DMS53 treated with DMSO at 0.1 percent for 48 hours (cell line): ENCODE measurements at regions not wholly inside any gene's neighbourhood (a gene's known extent, or its start where the extent isn't known, plus 50 kb on each side); places are given as distances from the start of the nearest gene placed in this dataset.
"Not testable (repeated sequence)": the region's sequence is repeated elsewhere in the genome, so short reads cannot be mapped to it uniquely, and the experiment has no call there.

Experiments
- DNase-seq: peaks from one replicate; lab custom pipeline; 2025; ENCODE audit not compliant: unreplicated experiment; lab: John Stamatoyannopoulos, UW

DNA sequence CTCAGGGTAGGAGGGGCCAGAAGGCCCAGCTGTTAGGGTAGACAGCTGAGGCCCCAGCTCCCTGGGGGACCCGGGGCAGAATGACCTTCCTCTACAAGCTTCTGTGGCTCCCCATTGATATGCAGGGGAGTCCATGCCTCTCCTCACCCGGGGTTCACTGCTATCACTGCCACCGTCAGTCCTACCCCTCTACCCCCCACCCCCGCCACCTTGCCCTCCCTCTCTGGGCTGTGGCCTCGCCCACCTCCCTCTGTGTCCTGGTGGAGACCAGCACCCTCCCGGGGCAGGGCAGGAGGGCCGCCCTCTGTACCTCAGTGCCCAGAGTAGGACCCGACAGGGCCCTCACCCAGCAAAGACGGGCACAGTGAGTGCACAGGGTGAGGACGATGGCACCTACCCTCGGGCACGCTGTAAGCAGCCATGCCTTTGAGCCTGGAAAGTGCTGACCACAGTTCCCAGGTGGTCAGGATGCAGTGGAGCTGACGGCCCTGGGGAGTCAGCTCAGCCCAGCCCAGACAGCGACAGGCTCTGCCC is 88.4 kb upstream of the SFSWAP start:
- DNase-seq, result no peak

DNA sequence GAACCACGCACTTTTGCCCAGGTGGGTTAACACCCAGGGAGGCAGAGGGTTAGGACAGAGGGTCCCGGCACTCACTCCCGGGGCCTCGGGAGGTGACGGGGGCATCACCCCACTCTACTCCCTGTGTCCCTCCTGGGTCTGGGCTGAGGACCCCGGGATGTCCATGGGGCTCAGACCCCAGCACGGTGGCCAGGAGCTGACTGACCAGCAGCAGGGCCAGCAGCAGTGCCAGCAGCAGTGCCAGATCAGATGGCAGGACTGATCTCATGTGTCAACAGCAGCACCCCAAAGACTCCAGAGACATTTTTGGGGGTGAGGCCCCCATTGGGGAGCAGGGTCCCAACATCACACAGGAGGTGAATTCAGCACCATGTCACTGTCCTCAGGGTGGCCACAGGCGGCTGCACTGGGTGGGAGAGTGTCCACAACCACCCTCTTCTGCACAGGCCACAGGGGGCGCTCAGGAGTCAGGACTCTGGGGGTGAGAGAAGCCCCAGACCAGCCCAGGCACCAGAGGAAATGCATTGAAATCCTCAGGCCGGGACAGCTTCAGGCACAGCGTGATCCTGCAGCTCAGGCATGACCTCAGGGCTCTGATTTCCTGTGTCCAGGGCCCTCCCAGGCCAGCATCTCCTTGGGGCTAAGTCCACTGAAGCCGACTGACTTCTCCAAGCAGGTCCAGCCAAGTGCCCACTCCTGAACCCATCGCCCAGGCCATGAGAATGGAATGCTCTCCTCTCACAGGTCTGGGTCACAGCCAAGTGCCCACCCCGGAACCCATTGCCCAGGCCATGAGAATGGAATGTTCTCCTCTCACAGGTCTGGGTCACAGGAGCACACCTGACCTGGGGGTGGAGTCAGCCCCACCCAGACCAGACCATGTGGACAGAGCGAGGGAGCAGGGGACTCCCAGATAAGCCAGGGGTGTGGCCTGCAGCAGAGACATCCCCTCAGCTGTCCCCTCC is 87.2 kb upstream of the SFSWAP start:
- DNase-seq, result not testable (repeated sequence)

DNA sequence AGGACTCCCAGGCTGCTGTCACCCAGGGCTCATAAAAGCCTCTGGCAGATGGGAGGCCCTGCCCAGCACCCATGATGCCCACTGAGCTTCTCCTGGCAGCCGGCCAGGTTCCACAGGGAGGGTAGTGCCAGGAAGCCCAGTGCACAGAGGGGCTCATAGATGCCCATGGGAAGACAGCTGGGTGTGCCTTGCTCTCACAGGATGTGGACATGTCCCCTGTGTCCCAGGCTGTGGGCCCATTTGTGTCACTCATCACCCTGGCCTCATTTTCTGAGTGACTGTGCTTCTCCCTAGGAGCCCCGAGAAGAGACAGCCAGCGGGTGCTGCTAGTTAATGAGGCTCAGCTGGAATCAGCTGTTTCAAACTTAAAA is 86.5 kb upstream of the SFSWAP start:
- not testable (repeated sequence) for DNase-seq

DNA sequence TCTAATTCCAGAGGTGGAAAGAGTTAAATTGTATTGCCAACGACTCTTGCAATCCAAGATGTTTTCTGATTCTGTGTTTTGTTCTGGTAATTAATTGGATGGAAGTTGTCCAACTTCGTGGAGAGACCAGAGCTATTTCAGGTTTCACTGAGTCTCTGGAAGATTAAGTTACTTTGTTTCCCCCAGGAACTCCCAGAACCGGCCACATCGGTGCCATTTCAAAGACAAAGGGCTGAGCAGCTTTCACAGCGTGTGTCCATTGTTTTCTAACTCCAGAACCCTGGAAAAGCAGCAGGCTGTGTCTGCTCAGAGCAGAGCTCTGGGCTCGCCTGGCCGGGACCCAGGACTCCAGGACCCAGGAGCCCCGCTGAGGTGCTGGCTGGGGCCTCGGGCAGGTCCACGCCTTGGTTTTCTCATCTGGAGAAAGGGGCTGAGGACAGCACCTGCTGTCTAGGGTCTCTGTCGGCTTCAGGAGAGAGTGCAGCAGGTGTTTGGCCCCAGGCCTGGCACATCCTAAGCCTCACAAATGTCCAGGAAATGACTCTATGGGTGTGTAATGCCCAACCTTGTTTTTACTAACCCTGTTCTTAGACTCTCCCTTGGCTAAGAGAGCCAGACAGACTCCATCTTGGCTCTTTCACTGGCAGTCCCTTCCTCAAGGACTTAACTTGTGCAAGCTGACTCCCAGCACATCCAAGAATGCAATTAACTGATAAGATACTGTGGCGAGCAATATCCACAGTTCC is 86.0 kb upstream of the SFSWAP start:
- DNase-seq, result not testable (repeated sequence)

DNA sequence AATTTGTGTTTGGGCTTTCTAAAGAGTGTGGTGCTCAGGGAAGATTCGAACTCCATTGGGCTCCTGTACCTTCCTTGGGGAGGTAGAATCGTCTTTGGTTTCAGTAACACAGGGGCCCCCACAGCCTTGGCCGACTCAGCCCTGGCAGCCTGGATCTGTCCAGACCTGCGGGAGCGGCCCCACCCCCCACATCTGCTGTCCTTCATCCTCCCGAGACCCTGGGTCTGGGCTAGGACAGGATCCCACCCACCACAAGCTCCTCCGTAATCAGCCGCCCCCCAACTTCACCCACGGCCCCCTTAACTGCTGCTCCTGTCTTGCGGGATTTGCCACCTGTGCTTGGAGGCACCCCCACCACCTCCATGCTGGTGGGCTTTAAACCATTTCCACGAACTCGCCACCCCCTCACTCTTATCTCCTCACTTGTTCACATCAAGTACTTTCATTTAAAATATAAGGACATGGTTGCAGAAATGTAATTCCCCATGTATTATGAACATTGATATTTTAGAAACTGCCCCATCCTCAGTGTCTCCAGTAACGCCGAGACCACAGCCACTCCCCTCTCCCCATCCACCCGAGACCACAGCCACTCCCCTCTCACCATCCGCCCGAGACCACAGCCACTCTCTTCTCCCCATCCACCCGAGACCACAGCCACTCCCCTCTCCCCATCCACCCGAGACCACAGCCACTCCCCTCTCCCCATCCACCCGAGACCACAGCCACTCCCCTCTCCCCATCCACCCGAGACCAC is 84.7 kb upstream of the SFSWAP start:
- DNase-seq, result not testable (repeated sequence)

DNA sequence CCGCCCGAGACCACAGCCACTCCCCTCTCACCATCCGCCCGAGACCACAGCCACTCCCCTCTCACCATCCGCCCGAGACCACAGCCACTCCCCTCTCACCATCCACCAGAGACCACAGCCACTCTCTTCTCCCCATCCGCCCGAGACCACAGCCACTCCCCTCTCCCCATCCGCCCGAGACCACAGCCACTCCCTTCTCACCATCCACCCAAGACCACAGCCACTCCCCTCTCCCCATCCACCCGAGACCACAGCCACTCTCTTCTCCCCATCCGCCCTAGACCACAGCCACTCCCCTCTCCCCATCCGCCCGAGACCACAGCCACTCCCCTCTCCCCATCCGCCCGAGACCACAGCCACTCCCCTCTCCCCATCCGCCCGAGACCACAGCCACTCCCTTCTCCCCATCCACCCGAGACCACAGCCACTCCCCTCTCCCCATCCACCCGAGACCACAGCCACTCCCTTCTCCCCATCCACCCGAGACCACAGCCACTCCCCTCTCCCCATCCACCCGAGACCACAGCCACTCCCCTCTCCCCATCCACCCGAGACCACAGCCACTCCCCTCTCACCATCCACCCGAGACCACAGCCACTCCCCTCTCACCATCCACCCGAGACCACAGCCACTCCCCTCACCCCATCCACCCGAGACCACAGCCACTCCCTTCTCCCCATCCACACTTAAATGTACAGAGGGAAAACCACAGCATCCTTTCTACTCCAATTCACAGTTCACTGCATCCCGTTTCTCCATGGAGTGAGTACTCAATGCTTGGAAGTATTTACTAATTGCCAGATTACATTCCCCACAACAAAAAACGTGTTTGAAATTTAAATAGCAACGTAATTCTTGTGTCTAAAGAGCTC is 83.5 kb upstream of the SFSWAP start:
- DNase-seq, result not testable (repeated sequence)

DNA sequence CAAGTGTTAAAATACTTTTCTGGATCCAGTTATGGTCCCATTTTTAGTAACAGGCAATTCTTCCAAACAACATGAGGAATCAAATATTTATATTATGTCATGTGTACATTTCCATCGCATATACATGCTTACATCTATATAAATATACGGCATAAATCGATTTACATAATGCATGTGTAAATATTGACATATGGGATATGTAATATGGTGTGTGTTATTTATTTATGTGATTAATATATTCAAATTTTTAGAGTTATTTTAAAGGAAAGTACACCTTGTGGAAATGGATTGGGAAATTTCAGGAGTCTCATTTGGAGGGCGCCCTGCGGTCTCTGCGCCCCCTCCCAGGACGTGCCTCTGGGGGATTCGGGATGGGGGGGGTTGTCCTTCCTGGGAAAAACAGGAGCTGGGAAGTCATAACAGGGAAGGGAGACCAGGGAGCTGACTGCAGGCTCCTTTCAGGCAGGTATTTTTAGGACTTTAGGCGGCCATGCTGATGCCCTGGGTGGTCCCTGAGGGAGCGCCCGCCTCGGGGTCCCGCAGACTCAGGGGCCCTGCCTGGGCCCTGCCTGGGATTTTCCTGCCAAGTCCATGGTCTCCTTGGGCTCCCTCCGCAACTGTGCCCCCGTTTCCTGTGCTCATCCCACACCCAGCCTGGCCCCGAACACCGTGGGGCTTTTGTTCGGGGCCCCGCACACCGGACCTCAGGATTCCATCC is 82.7 kb upstream of the SFSWAP start:
- DNase-seq, result no peak

DNA sequence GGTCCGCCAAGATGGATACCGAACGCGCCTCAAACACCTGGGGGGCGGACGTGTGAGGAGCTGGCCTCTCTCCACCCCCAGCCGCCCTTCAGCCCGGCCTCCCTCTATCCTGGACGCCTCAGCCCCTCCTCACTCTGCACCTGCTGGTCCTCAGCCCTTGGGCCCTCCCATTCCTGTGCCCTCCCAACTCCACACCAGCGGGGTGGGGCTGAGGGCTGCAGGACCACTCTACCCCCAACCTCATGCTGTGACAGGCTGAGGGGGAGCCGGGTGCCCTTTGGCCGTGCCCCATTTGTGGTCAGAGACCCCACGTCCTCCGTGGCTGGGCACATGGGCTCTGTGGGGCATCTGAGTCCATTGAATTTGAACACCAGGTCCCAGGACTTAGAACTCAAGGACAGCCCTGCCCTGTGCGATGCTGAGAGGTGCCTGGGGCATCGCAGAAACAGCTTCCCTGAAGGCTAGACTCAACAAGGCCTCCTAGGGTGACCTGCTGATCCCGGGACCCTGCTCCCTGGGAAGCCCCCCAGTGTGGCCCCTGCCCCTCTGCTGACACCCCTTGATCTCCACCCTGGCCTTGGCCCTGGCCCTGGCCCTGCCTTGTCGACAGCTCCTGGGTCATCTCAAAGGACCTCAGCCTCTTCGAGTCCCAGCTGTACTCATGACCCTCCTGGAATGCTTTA is 82.0 kb upstream of the SFSWAP start:
- DNase-seq, result no peak

DNA sequence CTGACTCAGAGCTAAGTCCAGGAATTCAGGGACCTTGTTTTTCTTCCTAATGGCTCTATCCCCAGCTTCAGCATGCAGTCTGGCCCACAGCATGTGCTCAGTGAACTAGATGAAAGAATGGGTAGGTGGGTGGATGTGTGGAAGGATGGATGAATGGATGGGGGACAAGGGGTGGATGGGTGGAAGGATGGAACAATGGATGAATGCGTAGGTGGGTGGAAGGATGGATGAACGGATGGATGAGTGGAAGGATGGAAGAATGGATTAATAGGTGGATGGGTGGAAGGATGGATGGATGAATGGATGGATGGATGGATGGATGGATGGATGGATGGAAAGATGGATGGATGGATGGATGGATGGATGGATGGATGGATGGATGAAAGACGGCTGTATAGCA is 79.7 kb upstream of the SFSWAP start:
- no peak for DNase-seq

DNA sequence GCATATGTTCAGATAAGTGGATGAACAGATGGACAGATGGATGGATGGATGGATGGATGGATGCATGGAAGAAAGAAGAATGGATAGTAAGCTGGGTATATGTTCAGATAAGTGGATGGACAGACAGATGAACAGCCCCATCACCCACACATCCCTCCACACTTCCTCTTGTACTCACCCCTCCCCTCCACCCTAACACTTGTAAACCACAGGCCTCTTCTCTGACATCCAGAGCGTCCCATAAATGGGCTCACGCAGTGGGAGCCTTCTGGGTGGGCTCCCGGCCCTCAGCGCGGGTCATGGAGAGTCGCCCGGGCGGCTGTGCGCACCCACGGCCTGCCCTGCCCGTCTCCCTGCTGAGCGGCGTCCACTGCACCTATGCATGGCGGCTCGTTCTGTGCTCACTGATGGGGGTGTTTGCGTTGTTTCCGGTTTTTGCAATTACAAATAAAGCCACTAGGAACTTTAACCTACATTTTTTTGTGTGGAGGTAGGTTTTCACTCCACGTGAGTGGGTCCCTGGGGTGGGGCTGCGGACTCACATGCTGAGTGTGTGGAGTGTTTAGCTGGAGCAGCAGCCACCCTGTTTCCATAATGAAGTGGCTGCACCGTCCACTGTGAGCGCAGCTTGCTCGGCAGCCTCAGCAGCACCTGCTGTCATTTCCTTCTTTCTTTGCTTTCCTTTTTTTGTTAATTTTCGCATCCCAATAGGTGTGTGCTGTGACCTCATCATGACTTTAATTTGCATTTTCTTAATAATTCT is 78.8 kb upstream of the SFSWAP start:
- not testable (repeated sequence) for DNase-seq

DNA sequence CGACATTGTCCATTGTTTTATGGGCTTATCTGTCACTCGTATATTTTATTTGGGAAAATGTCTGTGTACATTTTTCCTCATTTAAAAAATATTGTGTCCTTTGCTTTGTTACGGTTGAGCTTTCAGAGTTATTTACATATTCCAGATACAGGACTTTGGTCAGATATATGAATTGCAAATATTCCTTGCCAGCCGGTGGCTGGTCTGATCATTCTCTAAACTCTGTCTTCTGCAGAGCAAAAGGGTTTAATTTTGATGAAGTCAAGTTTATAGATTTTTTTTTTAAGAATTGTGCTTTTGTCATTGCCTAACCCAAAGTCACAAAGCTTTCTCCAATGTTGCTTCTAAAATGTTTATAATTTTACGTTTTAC is 78.3 kb upstream of the SFSWAP start:
- DNase-seq, result not testable (repeated sequence)

DNA sequence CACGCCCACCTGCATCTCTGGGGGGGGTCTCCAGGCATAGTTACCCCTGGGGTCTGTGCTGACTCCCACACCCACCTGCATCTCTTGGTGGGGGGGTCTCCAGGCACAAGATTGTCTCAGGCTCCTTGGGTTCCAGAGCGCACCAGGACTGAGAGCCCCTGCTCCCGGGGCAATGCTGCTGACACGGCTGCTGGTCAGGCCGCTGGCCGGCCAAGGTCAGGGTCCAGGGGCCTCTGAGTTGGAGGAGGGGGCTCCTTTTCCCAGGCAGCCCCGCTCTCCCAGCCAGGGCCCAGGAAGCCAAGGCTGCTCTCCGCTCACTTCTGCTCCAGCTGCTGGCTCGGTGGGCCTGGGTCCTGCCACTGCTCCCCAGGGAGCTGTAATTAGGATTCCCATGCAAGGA is 77.3 kb upstream of the SFSWAP start:
- DNase-seq, result not testable (repeated sequence)

DNA sequence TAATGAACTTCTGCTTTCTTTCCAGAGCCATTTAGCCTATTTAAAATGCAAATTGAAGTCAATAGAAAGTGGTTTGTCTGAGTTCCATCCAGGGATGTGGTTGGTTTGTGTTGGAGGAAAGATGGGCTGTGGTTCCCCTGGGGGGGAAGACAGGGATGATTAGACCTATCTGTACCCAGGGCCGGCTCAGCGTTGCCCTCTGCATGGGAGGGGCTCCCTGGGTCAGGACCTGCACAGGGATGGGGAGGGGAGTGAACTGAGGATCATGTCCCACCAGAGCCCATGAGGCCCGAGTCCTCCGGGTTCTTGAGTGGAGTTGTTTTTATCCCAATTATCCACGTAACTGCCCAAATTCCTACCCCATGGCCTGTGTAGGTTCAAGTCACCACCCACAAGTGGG is 76.9 kb upstream of the SFSWAP start:
- no peak for DNase-seq

DNA sequence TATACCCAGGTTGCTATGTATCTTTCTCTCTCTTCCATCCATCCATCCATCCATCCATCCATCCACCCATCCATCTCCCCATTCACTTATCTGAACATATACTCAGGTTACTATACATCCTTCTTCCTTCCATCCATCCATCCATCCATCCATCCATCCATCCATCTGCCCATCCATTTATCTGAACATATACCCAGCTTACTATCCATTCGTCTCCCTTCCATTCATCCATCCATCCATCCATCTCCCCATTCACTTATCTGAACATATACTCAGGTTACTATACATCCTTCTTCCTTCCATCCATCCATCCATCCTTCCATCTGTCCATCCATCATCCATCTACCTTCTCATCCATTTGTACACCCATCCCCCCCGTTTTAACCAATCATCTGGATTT is 75.9 kb upstream of the SFSWAP start:
- not testable (repeated sequence) for DNase-seq

DNA sequence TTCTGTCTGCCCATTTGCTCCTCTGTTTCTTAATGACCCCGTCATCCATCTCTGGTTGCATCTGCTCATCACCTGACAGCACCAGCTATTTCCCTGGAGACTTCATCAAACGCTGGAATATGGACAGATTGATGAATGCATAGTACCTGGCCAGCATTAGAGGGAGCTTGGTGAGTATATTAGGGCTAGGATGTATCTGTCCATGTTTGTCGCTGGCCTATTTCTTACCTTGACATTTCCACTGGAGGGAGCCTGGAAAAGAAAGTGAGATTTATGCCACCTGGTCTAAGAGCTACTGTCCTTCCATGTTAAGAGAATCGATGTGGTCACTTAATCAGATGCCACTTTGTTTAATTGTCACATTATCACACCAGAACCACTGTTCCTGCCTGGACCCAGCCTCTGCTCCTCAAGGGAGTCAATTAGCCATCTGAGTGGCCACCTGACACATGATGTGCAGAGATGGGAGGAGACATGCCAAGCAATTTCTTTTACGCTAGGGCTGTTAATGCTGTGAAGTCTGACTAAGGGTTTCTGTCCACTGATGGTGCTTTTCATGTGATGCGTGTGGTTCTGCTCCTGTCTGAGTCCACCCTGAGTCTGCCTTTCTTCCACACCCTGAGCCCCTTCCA is 75.3 kb upstream of the SFSWAP start:
- no peak for DNase-seq

DNA sequence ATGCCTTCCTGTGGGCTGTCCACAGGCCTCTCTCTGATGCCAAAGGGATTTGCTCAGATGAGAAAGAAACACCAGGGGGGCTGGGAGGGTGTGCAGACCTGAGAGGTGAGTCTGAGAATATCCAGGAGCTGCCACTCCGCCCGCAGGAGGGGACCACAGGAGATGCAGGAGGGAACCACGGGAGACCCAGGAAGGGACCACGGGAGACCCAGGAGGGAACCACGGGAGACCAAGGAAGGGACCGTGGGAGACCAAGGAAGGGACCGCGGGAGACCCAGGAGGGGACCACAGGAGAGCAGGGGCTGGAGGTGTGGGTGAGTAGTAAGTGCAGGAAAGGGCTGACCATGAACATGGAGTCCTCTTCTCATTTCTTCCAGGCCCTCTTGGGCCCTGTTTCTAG is 74.6 kb upstream of the SFSWAP start:
- no peak for DNase-seq

DNA sequence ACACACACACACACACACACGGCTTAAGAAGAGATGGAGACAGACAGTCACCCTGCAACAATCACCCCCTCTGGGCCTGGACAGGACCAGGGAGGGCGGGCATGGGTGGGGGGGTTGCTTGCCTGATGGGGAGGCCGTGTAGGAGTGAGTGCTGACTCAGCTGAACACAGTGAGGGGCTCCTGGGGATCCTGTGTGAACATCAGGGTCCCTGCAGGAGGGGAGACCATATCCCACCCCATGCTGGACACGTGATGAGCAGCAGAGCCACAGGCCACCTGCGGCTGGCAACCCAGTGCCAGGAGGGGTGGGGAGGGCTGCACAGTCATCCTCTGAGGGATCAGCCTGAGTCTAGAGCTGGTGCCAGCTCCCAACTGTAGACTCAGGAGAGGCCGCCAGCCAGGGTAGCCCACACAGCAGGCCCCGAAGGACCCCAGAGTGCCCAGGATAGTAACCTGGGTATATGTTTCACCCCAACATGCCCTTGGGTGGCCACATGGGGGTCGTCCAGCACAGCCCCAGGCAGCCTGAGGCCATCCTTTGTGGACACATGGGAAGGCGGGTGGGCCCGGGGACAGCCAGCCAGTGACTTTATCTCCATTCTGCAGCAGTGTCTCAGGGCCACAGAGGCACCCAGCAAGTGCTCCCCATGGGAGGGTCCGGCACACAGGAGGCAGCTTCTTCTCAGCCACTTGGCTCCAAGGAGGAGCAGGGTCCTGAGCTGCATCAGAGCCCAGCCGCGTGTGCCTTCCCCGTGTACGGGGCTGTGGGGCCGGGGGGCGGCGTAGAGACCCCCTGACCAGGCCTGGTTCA is 73.7 kb upstream of the SFSWAP start:
- no peak for DNase-seq
